ENCODE measurements at regions not wholly inside any gene's neighbourhood (a gene's known extent, or its start where the extent isn't known, plus 50 kb on each side); places are given as distances from the start of the nearest gene placed in this dataset.

DNA sequence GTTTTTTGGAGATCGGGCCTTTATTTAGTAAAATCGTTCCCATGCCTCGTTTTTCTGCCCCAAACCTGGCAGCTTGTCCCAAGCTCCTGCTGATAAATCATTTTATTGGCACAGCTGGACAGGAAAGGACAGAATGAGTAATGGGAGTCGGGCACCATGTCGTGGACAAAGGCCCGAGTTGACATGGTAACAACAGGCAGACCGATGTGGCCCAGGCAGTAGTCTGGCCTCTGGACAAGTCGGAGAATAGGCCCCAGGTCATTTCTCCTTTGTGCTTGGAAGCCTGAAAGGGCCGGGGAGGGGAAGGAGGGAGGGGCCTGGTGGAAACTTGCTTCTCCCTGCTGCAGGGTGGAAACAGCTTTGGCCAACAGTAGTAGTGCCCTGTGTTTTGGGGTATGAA, 234.9 kb downstream of the SUDS3 start:
- peak in 6 of 14 donors; percentile 0 to 29 (median 6) for DNase-seq

DNA sequence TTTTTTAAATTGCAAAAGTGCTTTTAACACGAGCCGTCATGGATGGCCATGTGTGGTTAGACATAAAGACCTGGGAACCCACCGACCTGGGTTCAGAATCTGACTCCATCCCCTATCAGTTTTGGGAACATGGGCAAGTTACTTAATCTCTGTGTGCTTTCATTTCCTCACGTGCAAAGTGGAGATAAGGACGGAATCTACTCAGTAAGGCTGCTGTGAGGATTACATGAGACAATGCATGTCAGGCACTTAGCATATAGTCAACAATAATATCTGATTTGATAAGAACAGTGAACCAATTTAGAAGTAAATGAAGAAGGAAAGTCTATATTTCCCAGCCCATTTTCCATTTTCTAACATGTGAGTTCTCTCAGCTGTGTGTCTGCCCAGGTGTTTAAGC, 235.4 kb downstream of the SUDS3 start:
- DNase-seq = no peak

DNA sequence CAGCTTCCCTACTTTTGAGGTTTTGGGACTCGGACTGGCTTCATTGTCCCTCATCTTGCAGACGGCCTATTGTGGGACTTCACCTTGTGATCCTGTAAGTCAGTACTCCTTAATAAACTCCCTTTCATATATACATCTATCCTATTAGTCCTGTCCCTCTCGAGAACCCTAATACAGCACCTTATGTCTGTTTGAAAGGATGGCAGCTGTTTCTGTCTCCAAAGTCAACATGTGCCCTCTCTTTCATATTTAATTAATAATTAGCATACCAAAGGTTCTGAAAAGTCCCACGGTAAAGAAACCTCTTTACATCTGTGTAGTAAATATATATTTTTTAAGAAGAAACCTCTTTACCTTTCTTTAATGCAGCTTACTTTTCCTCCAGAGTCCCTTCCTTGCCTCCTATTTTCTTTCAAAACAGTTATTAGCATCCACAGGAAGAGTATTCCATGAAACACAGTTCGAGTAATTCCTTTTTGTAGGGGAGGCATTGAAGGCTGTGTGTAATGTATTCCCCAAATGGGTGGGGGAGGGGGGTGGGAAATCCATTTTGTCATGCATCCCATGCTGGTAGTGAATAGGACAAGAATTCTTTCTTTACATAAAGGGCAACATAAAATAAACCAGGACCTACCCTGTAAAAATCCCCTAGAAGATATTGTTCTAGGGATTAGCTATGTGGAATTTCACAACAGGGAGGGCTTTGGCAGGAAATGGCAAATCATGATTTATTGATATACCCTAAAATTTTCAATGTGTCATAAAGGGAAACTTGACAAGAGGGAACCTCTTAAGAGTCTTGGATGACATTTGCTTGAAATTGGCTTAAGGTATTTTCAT, 241.5 kb downstream of the SUDS3 start:
- no peak for DNase-seq

DNA sequence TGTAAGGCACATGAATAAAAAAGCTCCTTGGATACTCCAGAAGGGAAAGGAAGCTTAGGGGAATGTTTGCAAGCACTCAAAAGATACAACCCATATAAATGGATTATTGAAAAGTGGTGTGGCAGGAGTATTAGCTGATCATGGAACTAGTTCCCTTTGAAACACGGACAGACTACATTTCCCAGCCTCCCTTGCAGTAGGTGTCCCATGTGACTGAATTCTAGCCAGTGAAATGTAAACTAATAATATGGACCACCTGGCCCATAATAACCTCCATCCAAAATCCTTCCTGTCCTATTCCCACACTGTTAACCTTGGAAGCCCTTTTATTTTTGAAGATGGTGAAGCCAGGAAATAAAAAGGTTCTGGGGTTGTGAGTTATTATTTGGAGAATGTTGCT, 242.3 kb downstream of the SUDS3 start:
- DNase-seq = no peak

DNA sequence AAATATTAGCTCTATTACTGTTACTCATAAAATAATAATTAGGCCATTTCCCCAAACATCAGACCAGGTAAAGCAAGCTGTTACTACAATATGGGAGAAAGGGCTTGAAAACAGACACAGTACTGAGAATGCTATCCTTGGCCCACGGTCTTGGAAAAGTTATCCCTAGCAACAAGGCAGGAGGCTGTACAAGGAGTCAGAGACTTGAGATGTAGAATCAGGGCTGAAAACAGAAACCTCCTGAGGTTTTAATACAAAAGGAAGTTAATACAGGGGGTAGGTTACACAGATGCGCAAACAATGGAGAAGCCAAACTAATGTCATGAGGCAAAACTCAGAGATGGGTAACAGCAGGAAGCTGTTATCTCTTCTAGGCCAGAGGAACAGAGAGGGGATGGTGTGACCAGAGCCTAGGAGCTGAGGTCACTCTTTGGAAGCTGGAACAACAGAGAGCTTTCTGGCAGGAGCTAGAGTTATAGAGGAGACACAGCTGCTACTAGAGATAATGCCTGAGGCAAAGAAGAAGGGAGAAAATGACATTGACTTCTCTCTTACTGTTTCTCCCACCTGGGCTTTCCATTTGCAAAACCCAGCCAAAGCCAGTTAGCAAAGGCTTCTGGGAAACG, 248.8 kb downstream of the SUDS3 start:
- DNase-seq = no peak

DNA sequence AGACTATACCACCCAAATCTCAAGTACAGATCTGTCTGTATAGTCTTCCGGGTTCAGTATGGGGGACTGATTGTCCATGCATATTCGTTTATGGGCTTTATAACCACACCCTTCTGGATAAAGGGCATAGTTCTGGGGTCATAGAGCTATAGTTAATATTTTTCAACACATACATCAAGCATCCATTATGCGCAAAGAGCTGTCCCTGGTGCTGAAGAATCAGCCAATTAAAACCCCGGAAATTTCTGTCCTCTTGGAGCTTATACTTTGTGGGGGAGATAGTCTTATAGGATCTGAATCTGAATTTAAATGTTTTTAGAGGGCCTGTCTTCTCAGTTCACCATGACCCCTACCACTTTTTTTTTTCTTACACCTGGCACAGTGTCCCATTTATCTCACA, 256.7 kb downstream of the SUDS3 start:
- DNase-seq = no peak

DNA sequence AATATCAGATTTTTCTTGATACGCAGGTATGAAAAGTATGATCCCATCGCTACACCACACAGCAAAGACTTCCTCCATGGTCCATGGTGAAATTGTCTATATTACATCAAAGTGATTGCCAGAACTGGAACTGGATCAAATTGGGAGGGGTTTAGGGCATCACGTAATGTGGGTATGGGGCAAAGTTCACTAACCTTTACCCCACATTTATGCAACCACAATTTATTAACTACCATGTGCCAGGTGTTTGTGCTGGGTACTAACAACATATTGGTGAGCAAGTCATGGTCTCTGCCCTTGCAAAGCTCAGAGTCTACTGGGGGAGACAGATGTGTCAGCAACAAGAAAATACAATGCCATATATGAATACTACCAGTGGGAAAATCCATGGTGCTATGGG, 258.9 kb downstream of the SUDS3 start:
- DNase-seq = no peak

DNA sequence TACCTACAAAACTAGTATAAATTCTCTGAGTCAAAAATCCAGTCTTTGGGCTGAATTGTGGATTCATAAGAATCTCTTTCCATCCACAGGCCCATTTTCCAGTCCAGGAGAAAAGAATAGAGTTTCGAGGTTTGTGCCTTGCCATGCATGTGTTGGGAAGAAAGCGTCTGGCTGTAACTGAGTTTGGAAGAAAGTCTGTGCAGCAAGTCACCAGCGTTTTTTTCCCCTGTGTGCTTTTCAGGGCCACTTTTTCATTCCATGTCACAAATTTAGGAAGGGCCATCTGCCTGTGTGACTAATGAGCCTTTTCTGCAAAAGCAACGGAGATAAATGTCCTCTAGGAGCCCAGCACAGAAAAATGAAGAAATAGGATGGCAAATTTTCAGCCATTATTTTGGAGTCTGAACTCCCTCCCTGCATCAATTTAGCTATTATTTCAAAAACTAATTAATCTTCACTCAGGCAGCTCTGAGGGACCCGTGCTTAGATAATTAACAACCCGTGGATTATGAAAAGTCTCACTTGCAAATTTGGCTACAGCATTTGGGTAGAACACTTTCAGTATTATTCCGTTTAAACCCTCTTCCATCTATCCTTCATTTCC, 261.5 kb downstream of the SUDS3 start:
- DNase-seq = no peak

DNA sequence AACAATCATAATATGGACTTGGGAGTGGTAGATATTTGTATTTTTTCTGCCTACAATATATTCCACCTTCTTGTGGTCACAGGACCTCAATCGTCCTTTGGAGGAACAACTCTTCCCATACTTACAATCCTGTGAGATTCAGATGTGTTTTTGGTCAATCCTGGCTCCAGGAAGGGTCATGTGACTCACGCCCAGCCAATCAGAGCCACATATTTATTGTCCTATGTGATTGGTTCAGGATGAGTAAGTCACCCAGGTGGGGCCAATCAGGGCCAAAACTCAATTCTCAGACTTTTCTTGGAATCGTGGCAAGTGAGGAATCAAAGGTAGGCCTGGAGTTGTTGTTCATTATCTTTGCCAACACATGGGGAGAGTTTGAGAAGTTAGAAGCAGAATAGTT, 264.9 kb downstream of the SUDS3 start:
- DNase-seq = no peak

DNA sequence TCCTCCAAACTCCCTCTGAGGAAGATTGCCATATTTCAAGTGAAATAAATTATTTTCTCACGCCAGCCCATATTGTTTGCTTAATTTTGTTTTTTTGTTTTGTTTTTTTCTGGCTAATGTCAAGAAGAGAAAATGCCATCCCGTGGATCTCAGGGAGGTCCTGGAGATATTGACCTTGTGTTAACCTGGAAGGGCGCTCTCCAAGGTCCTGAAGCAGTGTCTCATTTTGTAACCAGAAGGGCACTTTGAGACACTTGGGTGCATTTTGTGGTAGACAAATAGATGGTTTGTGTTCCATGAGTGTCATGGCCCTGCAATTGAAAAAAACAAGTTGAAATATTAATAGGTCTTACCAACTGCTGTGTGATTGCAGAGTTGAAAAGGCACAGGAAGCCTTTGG, 268.9 kb downstream of the SUDS3 start:
- DNase-seq = no peak

DNA sequence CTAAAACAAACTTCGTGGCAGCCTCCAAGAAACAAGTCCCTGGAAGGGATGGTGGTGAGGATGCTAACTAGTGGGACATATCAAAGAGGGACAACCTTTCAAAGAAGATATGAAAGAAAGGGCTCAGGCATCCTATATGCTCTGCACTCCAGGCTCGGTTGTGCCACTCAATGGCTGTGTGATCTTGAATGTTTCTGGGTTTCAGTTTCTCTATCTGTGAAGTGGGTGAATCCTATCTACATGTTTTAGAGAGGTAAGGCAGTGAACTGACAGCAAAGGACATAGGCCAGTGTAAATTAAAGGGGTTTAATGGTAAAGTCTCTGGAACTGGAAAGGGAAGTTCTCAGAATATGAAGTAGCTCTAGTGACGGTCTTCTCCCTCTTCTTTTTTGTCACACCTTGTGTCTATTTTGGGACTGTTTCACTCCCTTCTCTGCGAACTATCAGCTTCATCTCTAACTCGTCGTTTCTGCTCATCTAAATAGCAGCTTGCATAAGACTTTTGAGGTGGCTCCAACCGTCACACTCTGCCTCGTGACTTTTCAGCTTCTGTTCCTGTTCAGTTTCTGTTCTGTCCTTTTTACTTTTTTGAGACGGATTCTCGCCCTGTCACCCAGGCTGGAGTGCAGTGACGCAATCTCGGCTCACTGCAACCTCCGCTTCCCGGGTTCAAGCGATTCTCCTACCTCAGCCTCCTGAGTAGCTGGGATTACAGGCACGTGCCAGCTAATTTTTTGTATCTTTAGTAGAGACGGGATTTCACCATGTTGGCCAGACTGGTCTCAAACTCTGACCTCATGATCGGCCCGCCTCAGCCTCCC, 273.6 kb downstream of the SUDS3 start:
- no peak for DNase-seq

DNA sequence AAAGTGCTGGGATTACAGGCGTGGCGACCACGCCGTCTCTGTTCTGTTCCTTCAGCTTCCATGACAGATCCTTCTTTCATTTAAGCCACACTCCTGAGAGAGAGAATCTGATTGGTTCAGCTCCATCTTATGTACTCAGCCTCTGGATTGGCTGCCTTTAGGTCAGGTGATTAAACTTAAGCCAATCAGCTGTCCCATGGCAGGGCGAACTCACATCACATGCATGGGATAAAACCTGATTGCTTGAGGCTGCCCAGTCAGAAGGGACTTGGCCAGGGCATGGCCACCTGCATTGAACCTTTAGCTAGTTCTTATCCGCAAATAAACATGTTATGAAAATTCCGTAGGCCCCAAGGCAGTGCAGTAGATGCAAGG, 274.2 kb downstream of the SUDS3 start:
- no peak for DNase-seq

DNA sequence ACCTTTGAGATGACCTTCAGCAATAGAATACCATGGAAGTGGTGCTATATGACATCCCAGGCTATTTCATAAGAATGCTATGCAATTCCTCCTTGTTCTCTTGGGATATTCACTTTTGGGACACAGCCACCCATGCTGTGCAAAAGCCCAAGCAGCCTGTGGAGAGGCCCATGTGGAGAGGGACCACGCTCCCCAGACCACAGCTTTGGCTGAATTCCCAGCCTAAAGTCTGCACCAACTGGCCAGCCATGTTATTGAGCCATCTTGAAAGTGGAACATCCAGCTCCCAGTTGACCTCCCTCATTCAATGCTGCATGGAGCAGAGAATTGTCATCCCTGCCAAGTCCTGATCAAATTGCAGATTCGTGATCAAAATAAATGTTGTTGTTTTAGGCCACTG, 275.1 kb downstream of the SUDS3 start:
- no peak for DNase-seq

DNA sequence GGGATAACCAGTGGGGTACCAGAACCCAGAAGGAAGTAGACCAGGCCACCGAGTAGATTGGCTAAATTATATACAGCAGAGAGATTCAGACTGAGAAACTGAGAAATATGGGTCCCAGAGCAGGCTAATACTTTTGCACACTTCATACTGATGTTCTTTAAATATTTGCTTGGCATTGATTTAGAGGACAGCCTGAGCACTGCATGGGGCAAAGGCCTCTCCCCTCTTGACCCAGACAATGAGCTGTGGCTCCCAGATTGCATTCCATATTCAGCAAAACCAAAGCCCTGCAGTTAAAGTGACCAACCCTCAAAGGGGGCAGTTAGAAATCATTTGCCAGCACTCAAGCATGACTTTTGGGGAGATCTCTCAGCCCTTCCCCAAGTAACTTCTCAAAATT, 279.2 kb downstream of the SUDS3 start:
- no peak for DNase-seq

DNA sequence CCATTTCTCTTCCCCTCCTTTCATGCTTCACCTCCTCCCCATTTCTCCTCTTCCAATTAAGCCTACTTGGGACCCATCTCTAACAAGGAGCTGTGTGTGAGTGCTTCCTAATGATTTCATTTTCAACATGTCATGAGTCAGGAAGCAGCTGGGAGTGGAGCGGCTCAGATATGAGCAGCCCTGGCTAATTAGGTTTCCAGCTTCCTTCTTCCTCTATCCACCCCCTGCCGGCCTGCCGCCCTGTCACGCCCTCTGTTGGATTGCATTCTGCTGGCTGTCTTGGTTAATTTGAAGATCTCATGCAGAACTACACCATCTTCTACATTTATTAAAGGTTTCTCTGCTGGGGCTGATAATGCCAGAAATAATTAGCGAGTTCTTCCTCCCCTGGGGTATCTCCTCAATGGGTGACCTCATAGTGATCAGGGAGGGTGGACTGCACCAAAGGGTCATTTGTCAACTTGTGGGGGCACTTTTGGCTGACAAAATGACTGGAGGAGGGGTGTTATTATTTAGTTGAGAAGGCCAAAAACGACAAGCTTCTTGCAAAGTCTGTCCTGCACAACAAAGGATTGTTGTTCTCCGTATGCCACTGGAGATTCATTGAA, 300.9 kb upstream of the SRRM4 start:
- DNase-seq = peak in 1 of 14 donors; percentile 0

DNA sequence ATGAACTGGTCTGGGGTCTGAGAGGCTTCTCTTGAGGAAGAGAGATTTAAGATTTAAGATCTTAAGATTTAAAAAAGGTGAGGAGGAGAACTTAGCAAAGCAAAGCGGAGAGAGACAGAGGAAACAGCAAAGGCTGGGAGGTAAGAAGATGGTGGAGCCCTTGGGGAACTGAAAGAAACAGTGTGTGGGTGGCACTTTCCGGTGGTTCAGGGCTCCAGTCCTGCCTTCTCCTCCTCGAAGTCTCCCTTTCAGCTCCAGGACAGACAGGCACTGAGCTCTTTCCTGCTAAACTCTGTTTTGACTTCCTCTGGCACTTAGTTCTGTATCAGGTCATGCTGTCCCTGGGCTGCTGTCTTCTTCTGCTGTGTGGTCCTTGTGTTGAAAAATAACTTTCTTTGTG, 298.7 kb upstream of the SRRM4 start:
- DNase-seq = peak in 3 of 14 donors; percentile 0 to 4 (median 3)

DNA sequence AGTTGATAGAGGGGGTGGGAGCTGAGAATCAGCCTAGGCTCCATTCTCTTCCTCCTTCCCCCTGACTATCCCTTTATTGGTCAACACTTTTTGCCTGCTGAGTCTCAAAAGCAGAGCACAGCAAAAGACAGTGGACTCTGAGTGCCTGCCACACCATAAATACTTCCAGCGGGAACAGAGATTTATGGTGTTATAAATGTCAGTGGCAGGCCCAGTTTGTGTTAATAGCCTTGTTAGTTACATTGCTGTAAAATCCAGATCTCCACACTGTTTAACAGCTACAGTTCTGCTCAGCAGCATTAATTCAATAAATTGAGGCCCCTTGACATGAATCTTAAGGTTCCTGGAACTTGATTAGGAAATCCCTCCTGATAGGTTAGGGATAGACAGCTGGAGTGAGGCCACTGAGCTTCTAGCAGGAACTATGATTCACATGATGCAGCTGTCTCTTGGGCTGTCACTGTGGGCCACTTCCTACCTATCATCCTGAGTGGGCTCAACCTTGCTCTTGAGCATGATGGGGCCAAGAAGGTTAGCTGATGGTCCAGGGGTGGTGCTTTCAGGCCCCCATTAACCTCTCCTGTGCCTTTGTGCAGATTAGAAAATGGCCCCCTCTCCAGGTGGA, 295.2 kb upstream of the SRRM4 start:
- DNase-seq = no peak

DNA sequence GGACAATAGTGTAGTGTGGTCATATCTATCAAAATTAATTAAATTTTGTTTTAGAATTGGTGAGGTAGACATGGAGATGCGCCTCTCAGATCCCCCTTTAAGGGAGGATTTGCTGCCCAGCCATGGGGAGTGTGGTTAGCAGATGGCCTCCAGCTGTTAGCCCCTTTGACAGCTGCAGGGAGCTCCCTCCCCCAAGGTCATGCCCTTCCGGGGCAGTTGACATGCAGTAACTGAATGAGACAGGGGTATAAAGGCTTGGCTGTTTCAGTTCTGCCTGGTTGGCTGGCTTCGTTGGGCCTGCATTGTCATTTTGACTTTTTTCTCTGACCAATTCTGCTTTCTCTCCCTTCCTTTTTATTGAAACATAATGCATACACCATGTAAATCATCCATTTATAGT, 291.5 kb upstream of the SRRM4 start:
- DNase-seq = no peak

DNA sequence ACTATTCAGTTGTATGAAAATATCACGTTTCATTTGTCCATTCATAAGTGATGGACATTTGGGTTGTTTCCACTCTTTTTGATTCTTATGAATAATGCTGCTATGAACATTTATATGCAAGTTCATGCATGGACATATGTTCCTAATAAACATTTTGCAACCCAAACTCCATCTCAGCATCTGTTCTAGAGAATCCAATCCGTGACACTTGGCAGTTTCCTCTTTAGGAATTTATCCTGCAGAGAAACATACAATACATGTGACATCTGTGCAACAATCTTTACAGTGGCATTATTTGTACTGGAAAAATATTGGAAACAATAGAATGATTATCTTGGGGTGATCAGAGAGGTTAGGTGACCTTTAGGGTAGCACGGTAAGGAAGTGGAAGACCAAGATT, 290.8 kb upstream of the SRRM4 start:
- no peak for DNase-seq

DNA sequence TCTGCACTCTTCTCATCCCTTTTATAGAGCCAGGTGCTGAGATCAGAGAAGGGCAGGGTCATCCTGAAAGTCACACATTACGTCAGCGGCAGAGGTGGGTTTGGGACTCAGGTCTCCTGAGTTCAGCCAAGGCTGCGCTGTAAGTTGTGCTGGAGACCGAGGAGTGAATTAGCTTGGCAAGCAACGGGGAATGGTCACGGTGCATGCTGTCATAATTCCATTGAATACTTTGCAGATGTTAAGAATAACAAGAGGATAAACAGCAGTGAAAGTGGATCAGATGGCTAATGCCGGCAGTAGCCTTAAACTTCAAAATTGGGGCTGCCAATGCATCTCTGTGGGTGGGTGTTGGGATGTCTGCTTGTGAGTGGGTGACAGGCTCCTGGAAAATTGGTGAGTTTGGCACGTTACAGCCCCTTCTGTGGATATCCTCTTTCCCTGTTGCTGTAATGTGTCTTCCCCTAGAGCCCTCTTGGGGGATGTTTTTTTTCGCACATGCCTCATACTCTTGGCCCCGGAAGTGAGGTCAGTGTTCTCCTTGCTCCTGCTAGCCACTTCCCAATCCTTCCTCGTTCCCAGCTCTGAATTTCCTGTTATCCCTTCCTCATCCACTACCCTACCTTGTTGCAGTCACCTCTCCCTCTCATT, 287.1 kb upstream of the SRRM4 start:
- DNase-seq = no peak

DNA sequence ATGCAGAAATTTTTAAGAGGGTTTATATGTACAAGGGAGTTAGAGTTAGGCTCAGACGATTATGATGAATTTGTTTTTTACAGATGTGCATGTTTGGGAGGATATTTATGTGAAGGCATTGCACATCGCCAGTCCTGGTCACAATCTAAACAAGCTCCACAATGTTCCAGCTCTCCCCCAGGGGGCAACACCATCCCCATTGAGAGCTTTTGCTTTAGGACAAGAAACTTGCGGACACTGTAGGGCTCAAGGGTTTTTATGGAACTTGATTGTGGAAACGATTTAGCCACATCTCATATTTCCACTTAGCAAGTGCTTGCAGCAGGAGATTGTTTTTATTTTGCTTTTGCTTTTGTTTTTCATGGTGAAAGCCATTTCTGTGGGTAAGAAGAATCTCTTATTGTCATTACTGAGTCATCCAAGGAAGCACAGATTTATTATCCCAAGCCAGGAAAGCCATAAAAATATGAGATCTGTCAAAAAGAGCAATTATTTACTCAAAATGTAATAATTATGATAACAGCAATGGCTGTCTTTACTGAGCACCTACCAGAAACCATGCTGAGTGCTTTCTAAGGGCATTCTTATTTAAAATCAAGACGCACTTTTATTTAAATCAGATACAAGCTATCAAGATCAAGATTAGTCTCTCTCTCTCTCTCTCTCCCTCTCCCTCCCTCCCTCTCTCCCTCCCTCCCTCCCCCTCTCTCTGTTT, 276.7 kb upstream of the SRRM4 start:
- no peak for DNase-seq

Data from C1 segment of cervical spinal cord (tissue), 14 donors.